HG03460 (cell line): ENCODE measurements at regions not wholly inside any gene's neighbourhood (a gene's known extent, or its start where the extent isn't known, plus 50 kb on each side); places are given as distances from the start of the nearest gene placed in this dataset.

ENCODE experiments used
- ATAC-seq: cut with Tn5 transposase; IDR thresholded peaks from one replicate; pipeline ENCODE4 v1.9.1; 2021; ENCODE audit not compliant: unreplicated experiment

- no peak for ATAC-seq
Observed at GRCh38 chr11:87374038-87374807, 336.5 kb downstream of the TMEM135 start.
